ENCODE measurements at regions not wholly inside any gene's neighbourhood (a gene's known extent, or its start where the extent isn't known, plus 50 kb on each side); places are given as distances from the start of the nearest gene placed in this dataset.

GRCh38 chr6:134588267-134588666 is 270.4 kb upstream of the SGK1 start (continued):
- TF ChIP-seq KDM1A (IDR thresholded peaks at IDR 0.05; ENCODE audit: low read depth) (no peak), CHD4 (IDR thresholded peaks at IDR 0.05; ENCODE audit: borderline replicate concordance) (no peak), POLR2AphosphoS2 (conservative IDR thresholded peaks at IDR 0.05; ENCODE audit: low read length) (no peak), NPAS2 (CRISPR knock-in tag; IDR thresholded peaks at IDR 0.05; ENCODE audit: borderline replicate concordance) (no peak), HES2 (IDR thresholded peaks at IDR 0.05) (no peak), HOXB5 (CRISPR knock-in tag; IDR thresholded peaks at IDR 0.05) (no peak), ZC3H11A (IDR thresholded peaks at IDR 0.05) (no peak)

GRCh38 chr6:134585517-134585873 is 267.6 kb upstream of the SGK1 start:
- peaks cover 10% of the 10 kb centered on the region; the same call in 2 of the 3 replicates for H3K9me3 ChIP-seq
- no peak for ATAC-seq
- no peak overlapping the region for H3K4me2 ChIP-seq
- no peak for TF ChIP-seq ZC3H11A (IDR thresholded peaks at IDR 0.05)
- no peak for TF ChIP-seq RAD21 (conservative IDR thresholded peaks at IDR 0.05 in 1 of 2, IDR thresholded peaks at IDR 0.05 in 1 of 2)
- H3K4me3 ChIP-seq: no peak overlapping the region
- H3K27ac ChIP-seq: peak overlapping the region in 1 of 2 experiments; percentile 94; a peak in 3 of 6 replicates
- FAIRE-seq: no peak
- CTCF ChIA-PET: interaction anchor here (0.7 to 0.9 kb wide), 2 partner anchors 9 to 419 kb away, joined by 3 read pairs; no protein-coding TSS in a partner anchor
- no peak for DNase-seq (ENCODE audit: low read depth in 1 of 2, low spot score in 1 of 2)
- WGBS (ENCODE audit: missing lambda C conversion rate): 93% methylated on average over 6 of the region's 8 CpGs
- POLR2A ChIA-PET: no interaction called here
- H3K4me1 ChIP-seq: peaks cover 24% of the 10 kb centered on the region

GRCh38 chr6:134584847-134585516 is 267.1 kb upstream of the SGK1 start:
- H3K9me3 ChIP-seq: peaks cover 10% of the 10 kb centered on the region; the same call in 2 of the 3 replicates
- peak overlapping the region in 1 of 2 experiments; percentile 94; a peak in 2 of 6 replicates for H3K27ac ChIP-seq
- H3K4me2 ChIP-seq: no peak overlapping the region
- ChIA-PET CTCF (interaction anchor here (0.7 to 0.9 kb wide), 2 partner anchors 10 to 418 kb away, joined by 3 read pairs; no protein-coding TSS in a partner anchor), POLR2A (no interaction called here)
- ATAC-seq (no peak), FAIRE-seq (no peak), DNase-seq (ENCODE audit: low read depth in 1 of 2, low spot score in 1 of 2) (peak in 1 of 2 experiments; percentile 21)
- H3K4me1 ChIP-seq: peaks cover 19% of the 10 kb centered on the region
- 88% methylated on average over 2 of the region's 2 CpGs for WGBS (ENCODE audit: missing lambda C conversion rate)
- TF ChIP-seq MAFK (IDR thresholded peaks at IDR 0.05; ENCODE audit: partially characterized antibody): no peak
- no peak for TF ChIP-seq HOXB5 (CRISPR knock-in tag; IDR thresholded peaks at IDR 0.05)
- no peak for TF ChIP-seq USF2 (IDR thresholded peaks at IDR 0.05)
- no peak for TF ChIP-seq REST (IDR thresholded peaks at IDR 0.05)
- TF ChIP-seq ZNF302 (CRISPR knock-in tag; IDR thresholded peaks at IDR 0.05): no peak
- TF ChIP-seq SREBF2 (IDR thresholded peaks at IDR 0.05): no peak
- TF ChIP-seq JUN (IDR thresholded peaks at IDR 0.05): no peak
- TF ChIP-seq FOSL2 (IDR thresholded peaks at IDR 0.05): no peak
- TF ChIP-seq FOSL2 (CRISPR knock-in tag; IDR thresholded peaks at IDR 0.05): no peak
- no peak overlapping the region for H3K4me3 ChIP-seq

GRCh38 chr6:134577998-134578397 is 260.1 kb upstream of the SGK1 start:
- CTCF ChIA-PET: no interaction called here
- no peak for FAIRE-seq
- ATAC-seq: no peak
- Histone ChIP-seq H3K4me2 (no peak overlapping the region), H3K9me3 (no peaks in the 10 kb centered on the region), H3K4me3 (no peak overlapping the region), H3K4me1 (no peaks in the 10 kb centered on the region), H3K27ac (no peak overlapping the region)
- POLR2A ChIA-PET: no interaction called here
- peak in 1 of 2 experiments; percentile 32 for DNase-seq (ENCODE audit: low read depth in 1 of 2, low spot score in 1 of 2)
- no peak for TF ChIP-seq POLR2AphosphoS2 (conservative IDR thresholded peaks at IDR 0.05; ENCODE audit: low read length)
- TF ChIP-seq CTCF (IDR thresholded peaks at IDR 0.05): no peak
- TF ChIP-seq MAZ (IDR thresholded peaks at IDR 0.05; ENCODE audit: borderline replicate concordance, low read depth, low read length): no peak
- no peak for TF ChIP-seq ESRRA (IDR thresholded peaks at IDR 0.05; ENCODE audit: borderline replicate concordance, low read length)
- TF ChIP-seq SREBF2 (IDR thresholded peaks at IDR 0.05): no peak
- TF ChIP-seq EHMT2 (IDR thresholded peaks at IDR 0.05; ENCODE audit: low read depth): no peak
- TF ChIP-seq BHLHE40 (IDR thresholded peaks at IDR 0.05; ENCODE audit: low read depth, low read length): no peak
- no peak for TF ChIP-seq NPAS2 (CRISPR knock-in tag; IDR thresholded peaks at IDR 0.05; ENCODE audit: borderline replicate concordance)
- no peak for TF ChIP-seq HDAC2 (IDR thresholded peaks at IDR 0.05)
- no peak for TF ChIP-seq EHF (CRISPR knock-in tag; IDR thresholded peaks at IDR 0.05)
- TF ChIP-seq HOXA7 (CRISPR knock-in tag; IDR thresholded peaks at IDR 0.05): no peak
- no peak for TF ChIP-seq ZC3H11A (IDR thresholded peaks at IDR 0.05)
